CD14-positive monocyte (primary cell): ENCODE measurements at regions not wholly inside any gene's neighbourhood (a gene's known extent, or its start where the extent isn't known, plus 50 kb on each side); places are given as distances from the start of the nearest gene placed in this dataset.

ENCODE experiments used
- DNase-seq, 3 donors: peaks; one replicate each; pipeline ENCODE4 v3.0.0-alpha.2; 2011 to 2022
- H2AFZ ChIP-seq: 2 replicates; pipeline ENCODE4 v1.6.0; 2012; ENCODE audit warnings: mild to moderate bottlenecking, low read depth, low read length, inconsistent platforms; ENCODE audit not compliant: insufficient read depth, poor library complexity, severe bottlenecking
- H3K27ac ChIP-seq, 2 donors: 1 replicate in 1 of 2; 2 replicates in 1 of 2; pipeline ENCODE4 v1.5.1; 2012 to 2013; ENCODE audit warnings: low read length in 2 of 2, control low read depth in 1 of 2, inconsistent platforms in 1 of 2, low read depth in 1 of 2, mild to moderate bottlenecking in 1 of 2
- H3K27me3 ChIP-seq, 2 donors: one replicate each; pipeline versions ENCODE4 v1.6.0 to v1.6.1; 2011 to 2013; ENCODE audit warnings: low read length in 2 of 2; ENCODE audit not compliant: control insufficient read depth in 2 of 2, insufficient read depth in 2 of 2
- H3K36me3 ChIP-seq, 2 donors: replicated peaks in 1 of 2; 1 replicate in 1 of 2; 2 replicates in 1 of 2; pipeline versions ENCODE4 v1.5.1 to v1.6.1; 2012 to 2013; ENCODE audit warnings: low read length in 2 of 2, control low read depth in 1 of 2, inconsistent platforms in 1 of 2, mild to moderate bottlenecking in 1 of 2; ENCODE audit not compliant: insufficient read depth in 2 of 2, control insufficient read depth in 1 of 2
- H3K4me1 ChIP-seq, 2 donors: 1 replicate in 1 of 2; 2 replicates in 1 of 2; pipeline versions ENCODE4 v1.5.1 to v1.6.1; 2012 to 2013; ENCODE audit warnings: low read length in 2 of 2, control low read depth in 1 of 2, inconsistent platforms in 1 of 2, mild to moderate bottlenecking in 1 of 2, moderate library complexity in 1 of 2; ENCODE audit not compliant: insufficient read depth in 2 of 2, control insufficient read depth in 1 of 2
- H3K4me2 ChIP-seq: replicated peaks from 2 replicates; pipeline ENCODE3; 2012; ENCODE audit warnings: low read length, moderate library complexity, mild to moderate bottlenecking; ENCODE audit not compliant: poor library complexity, severe bottlenecking; ENCODE audit errors: extremely low read depth
- H3K4me3 ChIP-seq, 3 experiments: fragments of 200-600 bp in 1 of 3; sonication (generic) in 1 of 3; replicated peaks in 1 of 3; 1 replicate in 2 of 3; 2 replicates in 1 of 3; pipeline ENCODE4 v1.5.1; 2011 to 2013; ENCODE audit warnings: low read length in 3 of 3, mild to moderate bottlenecking in 3 of 3, control low read depth in 2 of 3, low read depth in 2 of 3, inconsistent platforms in 1 of 3, moderate library complexity in 1 of 3
- H3K79me2 ChIP-seq: 2 replicates; pipeline ENCODE4 v1.6.0; 2012; ENCODE audit warnings: mild to moderate bottlenecking, control low read depth, inconsistent platforms, low read length, moderate library complexity; ENCODE audit not compliant: insufficient read depth
- H3K9ac ChIP-seq: 2 replicates; pipeline ENCODE4 v1.6.0; 2017; ENCODE audit warnings: low read length, mild to moderate bottlenecking; ENCODE audit not compliant: insufficient read depth, poor library complexity, severe bottlenecking
- H3K9me3 ChIP-seq, 2 donors: replicated peaks in 1 of 2; 1 replicate in 1 of 2; 2 replicates in 1 of 2; pipeline versions ENCODE4 v1.5.1 to v1.6.1; 2012 to 2013; ENCODE audit warnings: low read length in 2 of 2, control low read depth in 1 of 2; ENCODE audit not compliant: control insufficient read depth in 1 of 2, insufficient read depth in 1 of 2
- H4K20me1 ChIP-seq: 2 replicates; pipeline ENCODE4 v1.6.0; 2012; ENCODE audit warnings: mild to moderate bottlenecking, low read length, control low read depth, moderate library complexity; ENCODE audit not compliant: insufficient read depth
- H3K27ac Mint-ChIP-seq, 7 donors: one replicate each; pipeline ENCODE4 v1.8.0; 2020; ENCODE audit warnings: mild to moderate bottlenecking in 7 of 7, mixed read lengths in 7 of 7, moderate library complexity in 6 of 7, inconsistent platforms in 2 of 7
- H3K27me3 Mint-ChIP-seq, 3 donors: one replicate each; pipeline ENCODE4 v1.8.0; 2021 to 2022; ENCODE audit warnings: low read depth in 3 of 3, mild to moderate bottlenecking in 3 of 3, mixed read lengths in 3 of 3, moderate library complexity in 3 of 3, inconsistent platforms in 1 of 3
- H3K36me3 Mint-ChIP-seq, 2 donors: one replicate each; pipeline ENCODE4 v1.8.0; 2020; ENCODE audit warnings: mixed read lengths in 2 of 2, inconsistent platforms in 1 of 2, mild to moderate bottlenecking in 1 of 2
- H3K4me1 Mint-ChIP-seq: one replicate; pipeline ENCODE4 v1.8.0; 2020; ENCODE audit warnings: mild to moderate bottlenecking, mixed read lengths
- H3K4me3 Mint-ChIP-seq, 2 donors: one replicate each; pipeline ENCODE4 v1.8.0; 2020; ENCODE audit warnings: mild to moderate bottlenecking in 2 of 2, mixed read lengths in 2 of 2, moderate library complexity in 1 of 2
- H3K9me3 Mint-ChIP-seq, 7 donors: one replicate each; pipeline ENCODE4 v1.8.0; 2020 to 2022; ENCODE audit warnings: mixed read lengths in 7 of 7, mild to moderate bottlenecking in 6 of 7, moderate library complexity in 6 of 7, inconsistent platforms in 2 of 7
- WGBS: methylation state at CpG from one replicate; pipeline ENCODE4 v1.1.5; 2013; ENCODE audit warnings: missing lambda C conversion rate; ENCODE audit not compliant: insufficient coverage; 5-methylcytosine and 5-hydroxymethylcytosine counted together
- intact Hi-C, 2 donors: fragments of 100-400 bp; cut with micrococcal nuclease; formaldehyde crosslinking; loops; one replicate each; pipeline versions ENCODE4 v1.15.0 to v1.15.1; 2023
- TF ChIP-seq, protein P1 (sequence below): fragments of 200-600 bp; IDR thresholded peaks from one replicate; pipeline ENCODE4 v1.8.0; 2022; ENCODE audit warnings: antibody characterized with exemption, mild to moderate bottlenecking

- Mint-ChIP-seq H3K27ac (no peak overlapping the region), H3K4me3 (no peak overlapping the region), H3K36me3 (peaks cover 0 to 12% of the 10 kb centered on the region in 2 donors), H3K9me3 (peaks cover 0 to 7% (median 2%) of the 10 kb centered on the region in 7 donors), H3K27me3 (peaks cover 0 to 2% (median 0%) of the 10 kb centered on the region in 3 donors), H3K4me1 (no peaks in the 10 kb centered on the region)
- Histone ChIP-seq H3K9ac (no peak overlapping the region), H3K27me3 (no peaks in the 10 kb centered on the region), H3K4me2 (no peak overlapping the region), H3K4me3 (no peak overlapping the region), H4K20me1 (no peaks in the 10 kb centered on the region), H3K4me1 (peaks cover 0 to 29% of the 10 kb centered on the region in 2 donors), H3K27ac (no peak overlapping the region), H2AFZ (no peak overlapping the region), H3K36me3 (no peaks in the 10 kb centered on the region), H3K9me3 (peaks cover 0 to 4% of the 10 kb centered on the region in 2 donors), H3K79me2 (no peaks in the 10 kb centered on the region)
- 85% methylated on average over 3 of the region's 4 CpGs for WGBS
- TF ChIP-seq, protein P1, sequence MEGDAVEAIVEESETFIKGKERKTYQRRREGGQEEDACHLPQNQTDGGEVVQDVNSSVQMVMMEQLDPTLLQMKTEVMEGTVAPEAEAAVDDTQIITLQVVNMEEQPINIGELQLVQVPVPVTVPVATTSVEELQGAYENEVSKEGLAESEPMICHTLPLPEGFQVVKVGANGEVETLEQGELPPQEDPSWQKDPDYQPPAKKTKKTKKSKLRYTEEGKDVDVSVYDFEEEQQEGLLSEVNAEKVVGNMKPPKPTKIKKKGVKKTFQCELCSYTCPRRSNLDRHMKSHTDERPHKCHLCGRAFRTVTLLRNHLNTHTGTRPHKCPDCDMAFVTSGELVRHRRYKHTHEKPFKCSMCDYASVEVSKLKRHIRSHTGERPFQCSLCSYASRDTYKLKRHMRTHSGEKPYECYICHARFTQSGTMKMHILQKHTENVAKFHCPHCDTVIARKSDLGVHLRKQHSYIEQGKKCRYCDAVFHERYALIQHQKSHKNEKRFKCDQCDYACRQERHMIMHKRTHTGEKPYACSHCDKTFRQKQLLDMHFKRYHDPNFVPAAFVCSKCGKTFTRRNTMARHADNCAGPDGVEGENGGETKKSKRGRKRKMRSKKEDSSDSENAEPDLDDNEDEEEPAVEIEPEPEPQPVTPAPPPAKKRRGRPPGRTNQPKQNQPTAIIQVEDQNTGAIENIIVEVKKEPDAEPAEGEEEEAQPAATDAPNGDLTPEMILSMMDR: no peak
- no peak for DNase-seq
- intact Hi-C loops: no loop called here
Observed at GRCh38 chr6:88441346-88441745, 275.2 kb upstream of the CNR1 start.

DNA sequence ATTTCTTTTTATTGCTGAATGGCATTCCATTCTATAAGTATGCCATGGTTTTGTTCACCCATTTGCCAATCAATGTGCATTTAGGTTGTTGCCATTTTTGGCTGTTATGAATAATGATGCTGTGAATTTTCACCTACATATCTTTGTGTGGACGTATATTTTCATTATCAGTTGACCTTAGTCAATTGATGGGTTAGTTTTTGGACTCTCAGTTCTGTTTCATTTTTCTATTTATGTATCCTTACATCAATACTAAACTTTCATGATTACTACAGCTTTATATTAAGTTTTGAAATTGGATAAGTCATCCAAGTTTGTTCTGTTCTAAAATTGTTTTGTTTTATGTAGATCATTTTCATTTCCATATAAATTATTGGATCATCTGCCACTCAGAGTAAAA lies 261.9 kb upstream of the CNR1 start:
- WGBS: no CpG with 5 or more reads among the region's 1 CpG
- Histone ChIP-seq H2AFZ (no peak overlapping the region), H4K20me1 (no peaks in the 10 kb centered on the region), H3K4me1 (no peaks in the 10 kb centered on the region), H3K9me3 (peaks cover 0 to 3% of the 10 kb centered on the region in 2 donors), H3K4me2 (no peak overlapping the region), H3K36me3 (no peaks in the 10 kb centered on the region), H3K9ac (no peak overlapping the region), H3K79me2 (no peaks in the 10 kb centered on the region), H3K4me3 (no peak overlapping the region), H3K27me3 (no peaks in the 10 kb centered on the region), H3K27ac (no peak overlapping the region)
- intact Hi-C loops: no loop called here
- Mint-ChIP-seq H3K4me3 (no peak overlapping the region), H3K27me3 (peaks cover 0 to 5% (median 5%) of the 10 kb centered on the region in 3 donors), H3K9me3 (peaks cover 0 to 10% (median 5%) of the 10 kb centered on the region in 7 donors), H3K4me1 (no peaks in the 10 kb centered on the region), H3K27ac (no peak overlapping the region), H3K36me3 (peaks cover 0 to 12% of the 10 kb centered on the region in 2 donors)
- TF ChIP-seq, protein P1: no peak
- DNase-seq: no peak
